Activated B cell treated with CpG ODN at 0.5 μM for 24 hours (primary cell): ENCODE measurements at regions not wholly inside any gene's neighbourhood (a gene's known extent, or its start where the extent isn't known, plus 50 kb on each side); places are given as distances from the start of the nearest gene placed in this dataset.
A peak's percentile ranks its signal among the peaks of the same experiment; 100 is the strongest.

Source experiments
- ATAC-seq: fragments of 200-7000 bp; cut with Tn5 transposase; one replicate; pipeline ENCODE4 v1.10.0; 2021; ENCODE audit warnings: low read depth, mild to moderate bottlenecking, moderate library complexity
- CTCF ChIA-PET: fragments of 350-600 bp; sonication (Branson Sonifier 250); formaldehyde crosslinking; loops from one replicate; lab custom pipeline; 2021; ENCODE audit warnings: antibody characterized with exemption; lab: Charles Lee
- POLR2A ChIA-PET: fragments of 350-600 bp; sonication (Branson Sonifier 250); formaldehyde crosslinking; loops from one replicate; lab custom pipeline; 2021; ENCODE audit warnings: antibody characterized with exemption; lab: Charles Lee
- DNase-seq: peaks from one replicate; pipeline ENCODE4 v3.0.0; 2022
- H3K27ac Mint-ChIP-seq: one replicate; pipeline ENCODE4 v1.8.0; 2020; ENCODE audit warnings: mixed read lengths
- H3K27me3 Mint-ChIP-seq: one replicate; pipeline ENCODE4 v1.8.0; 2021; ENCODE audit warnings: mixed read lengths
- H3K36me3 Mint-ChIP-seq: one replicate; pipeline ENCODE4 v1.8.0; 2021; ENCODE audit warnings: low read depth, mixed read lengths
- H3K4me1 Mint-ChIP-seq: one replicate; pipeline ENCODE4 v1.8.0; 2021; ENCODE audit warnings: mixed read lengths
- H3K4me3 Mint-ChIP-seq: one replicate; pipeline ENCODE4 v1.8.0; 2020; ENCODE audit warnings: mild to moderate bottlenecking, mixed read lengths
- H3K9me3 Mint-ChIP-seq: one replicate; pipeline ENCODE4 v1.8.0; 2020; ENCODE audit warnings: mixed read lengths
- CTCF ChIP-seq: fragments of 200-600 bp; IDR thresholded peaks from one replicate; pipeline ENCODE4 v1.8.0; 2022; ENCODE audit warnings: antibody characterized with exemption, mild to moderate bottlenecking
- intact Hi-C: fragments of 100-400 bp; cut with micrococcal nuclease; formaldehyde crosslinking; loops from one replicate; pipeline ENCODE4 v1.15.1; 2024

- H3K4me3 Mint-ChIP-seq = no peak overlapping the region
- ATAC-seq (no peak), DNase-seq (no peak)
- peaks cover 6% of the 10 kb centered on the region for H3K4me1 Mint-ChIP-seq
- intact Hi-C loops = no loop called here
- no peak for TF ChIP-seq CTCF
- no peaks in the 10 kb centered on the region for H3K36me3 Mint-ChIP-seq
- ChIA-PET CTCF (no interaction called here), POLR2A (no interaction called here)
- no peaks in the 10 kb centered on the region for H3K9me3 Mint-ChIP-seq
- peaks cover 3% of the 10 kb centered on the region for H3K27me3 Mint-ChIP-seq
- no peak overlapping the region for H3K27ac Mint-ChIP-seq
Measured at GRCh38 chr6:16840725-16841124, 79.5 kb upstream of the ATXN1 start.

GRCh38 chr6:16840291-16840690 lies 79.0 kb upstream of the ATXN1 start:
- intact Hi-C loops = no loop called here
- Mint-ChIP-seq H3K4me3 (no peak overlapping the region), H3K4me1 (peaks cover 6% of the 10 kb centered on the region), H3K27me3 (peaks cover 3% of the 10 kb centered on the region), H3K9me3 (no peaks in the 10 kb centered on the region), H3K27ac (no peak overlapping the region), H3K36me3 (no peaks in the 10 kb centered on the region)
- no peak for DNase-seq
- no peak for ATAC-seq
- CTCF ChIA-PET = no interaction called here
- no peak for TF ChIP-seq CTCF
- POLR2A ChIA-PET = no interaction called here

GRCh38 chr6:16839631-16840179 lies 78.4 kb upstream of the ATXN1 start:
- Mint-ChIP-seq H3K27me3 (peaks cover 3% of the 10 kb centered on the region), H3K4me1 (peaks cover 6% of the 10 kb centered on the region), H3K27ac (no peak overlapping the region), H3K9me3 (no peaks in the 10 kb centered on the region), H3K4me3 (no peak overlapping the region), H3K36me3 (no peaks in the 10 kb centered on the region)
- intact Hi-C loops = no loop called here
- ChIA-PET CTCF (no interaction called here), POLR2A (no interaction called here)
- ATAC-seq = no peak
- no peak for TF ChIP-seq CTCF
- no peak for DNase-seq

- DNase-seq = no peak
- POLR2A ChIA-PET = no interaction called here
- no peak for ATAC-seq
- intact Hi-C loops = no loop called here
- Mint-ChIP-seq H3K4me1 (peaks cover 6% of the 10 kb centered on the region), H3K36me3 (no peaks in the 10 kb centered on the region), H3K27me3 (no peaks in the 10 kb centered on the region), H3K27ac (no peak overlapping the region), H3K4me3 (no peak overlapping the region), H3K9me3 (no peaks in the 10 kb centered on the region)
- no peak for TF ChIP-seq CTCF
- CTCF ChIA-PET = no interaction called here
Measured at GRCh38 chr6:16837217-16837972, 76.1 kb upstream of the ATXN1 start.

- H3K27ac Mint-ChIP-seq = no peak overlapping the region
- DNase-seq = no peak
- ChIA-PET POLR2A (no interaction called here), CTCF (no interaction called here)
- peak overlapping the region; percentile 3 for H3K4me3 Mint-ChIP-seq
- H3K9me3 Mint-ChIP-seq = no peaks in the 10 kb centered on the region
- intact Hi-C loops = no loop called here
- no peak for ATAC-seq
- no peaks in the 10 kb centered on the region for H3K36me3 Mint-ChIP-seq
- H3K4me1 Mint-ChIP-seq = peaks cover 6% of the 10 kb centered on the region
- TF ChIP-seq CTCF = no peak
- H3K27me3 Mint-ChIP-seq = peaks cover 4% of the 10 kb centered on the region
Measured at GRCh38 chr6:16836144-16836981, 75.1 kb upstream of the ATXN1 start.
